Panc1 (cell line): ENCODE measurements at regions not wholly inside any gene's neighbourhood (a gene's known extent, or its start where the extent isn't known, plus 50 kb on each side); places are given as distances from the start of the nearest gene placed in this dataset.

ENCODE experiments used
- ATAC-seq: fragments of 200-7000 bp; cut with Tn5 transposase; 2 replicates; pipeline ENCODE4 v1.9.1; 2020; ENCODE audit warnings: mild to moderate bottlenecking, moderate library complexity
- BruUV-seq: library from RNA; stranded (reverse); fragments of 400-500 nt; replicated peaks from 2 replicates; lab custom pipeline; 2021; lab: Mats Ljungman, UMichigan
- CTCF ChIA-PET: fragments of 300-600 bp; sonication (Branson Sonifier 250); formaldehyde crosslinking; loops from one replicate; lab custom pipeline; 2022; ENCODE audit warnings: antibody characterized with exemption; lab: Charles Lee
- POLR2A ChIA-PET: fragments of 300-600 bp; sonication (Branson Sonifier 250); formaldehyde crosslinking; loops from one replicate; lab custom pipeline; 2022; ENCODE audit warnings: antibody characterized with exemption; lab: Charles Lee
- DNase-seq: peaks from one replicate; pipeline ENCODE4 v3.0.0-alpha.2; 2010; ENCODE audit warnings: low read depth, low spot score
- H3K27ac ChIP-seq: 2 replicates; pipeline ENCODE4 v1.5.1; 2011; ENCODE audit warnings: mild to moderate bottlenecking, low read length, inconsistent platforms
- H3K27me3 ChIP-seq: fragments of 200-500 bp; sonication (Bioruptor generic); 2 replicates; pipeline ENCODE4 v1.6.0; 2014; ENCODE audit warnings: low read length, inconsistent platforms; ENCODE audit not compliant: control insufficient read depth, insufficient read depth
- H3K36me3 ChIP-seq: fragments of 200-500 bp; sonication (Bioruptor generic); 2 replicates; pipeline ENCODE4 v1.5.1; 2014; ENCODE audit warnings: inconsistent platforms, mild to moderate bottlenecking, low read length, moderate library complexity; ENCODE audit not compliant: control insufficient read depth, insufficient read depth
- H3K4me1 ChIP-seq: 2 replicates; pipeline ENCODE4 v1.5.1; 2011; ENCODE audit warnings: inconsistent platforms, mild to moderate bottlenecking, low read length, moderate library complexity; ENCODE audit not compliant: control insufficient read depth, insufficient read depth
- H3K4me3 ChIP-seq, 2 experiments: 2 replicates each; pipeline ENCODE4 v1.5.1; 2011 to 2012; ENCODE audit warnings: low read depth in 2 of 2, low read length in 2 of 2, mild to moderate bottlenecking in 2 of 2, inconsistent platforms in 1 of 2, moderate library complexity in 1 of 2
- H3K9me3 ChIP-seq: fragments of 200-500 bp; sonication (Bioruptor generic); 2 replicates; pipeline ENCODE4 v1.5.1; 2014; ENCODE audit warnings: low read depth, mild to moderate bottlenecking, inconsistent platforms, low read length, moderate library complexity; ENCODE audit not compliant: control insufficient read depth, insufficient read depth
- CTCF ChIP-seq: fragments of 450-650 bp; IDR thresholded peaks from 2 replicates; pipeline ENCODE4 v1.5.1; 2017; ENCODE audit warnings: mild to moderate bottlenecking
- POLR2AphosphoS5 ChIP-seq: IDR thresholded peaks from 2 replicates; pipeline ENCODE4 v1.6.1; 2012; ENCODE audit warnings: mild to moderate bottlenecking, low read depth, low read length, moderate library complexity
- REST ChIP-seq, 2 experiments: IDR thresholded peaks; 2 replicates each; pipeline ENCODE4 v1.6.1; 2011 to 2012; ENCODE audit warnings: low read depth in 2 of 2, control low read depth in 1 of 2, low read length in 1 of 2, mild to moderate bottlenecking in 1 of 2, moderate library complexity in 1 of 2; ENCODE audit not compliant: insufficient read depth in 1 of 2
- SIN3A ChIP-seq: IDR thresholded peaks from 2 replicates; pipeline ENCODE4 v1.6.1; 2012; ENCODE audit warnings: low read depth, mild to moderate bottlenecking, low read length, moderate library complexity, borderline replicate concordance; ENCODE audit not compliant: insufficient read depth
- TCF7L2 ChIP-seq: IDR thresholded peaks from 2 replicates; pipeline ENCODE4 v1.6.1; 2011; ENCODE audit warnings: mild to moderate bottlenecking, low read depth, low read length, inconsistent platforms
- in situ Hi-C: cut with HindIII; loops from 2 replicates; pipeline ENCODE4 v1.10.0; 2016; ENCODE audit warnings: low sequenced_read_pairs, low pct_unique_long_range_greater_than_20kb
- intact Hi-C: fragments of 100-400 bp; cut with micrococcal nuclease; formaldehyde crosslinking; loops from one replicate; pipeline ENCODE4 v1.10.0; 2022; ENCODE audit not compliant: unreplicated experiment

GRCh38 chr2:220575963-220576362 is 948.5 kb downstream of the SLC4A3 start:
- H3K27ac ChIP-seq = no peak overlapping the region
- no peaks in the 10 kb centered on the region for H3K36me3 ChIP-seq
- no peak overlapping the region for H3K4me3 ChIP-seq
- CTCF ChIA-PET = no interaction called here
- no peaks in the 10 kb centered on the region for H3K4me1 ChIP-seq
- intact Hi-C loops = no loop called here
- TF ChIP-seq REST (IDR thresholded peaks at IDR 0.05; ENCODE audit: insufficient read depth in 1 of 2, low read depth in 2 of 2, low read length in 1 of 2) (no peak), TCF7L2 (no peak), SIN3A (no peak), CTCF (no peak), POLR2AphosphoS5 (no peak)
- POLR2A ChIA-PET = no interaction called here
- no peaks in the 10 kb centered on the region for H3K27me3 ChIP-seq
- H3K9me3 ChIP-seq = no peaks in the 10 kb centered on the region
- ATAC-seq (no peak), DNase-seq (no peak)
- BruUV-seq = no TSS peak
- in situ Hi-C loops = no loop called here

GRCh38 chr2:220579452-220579851 is 952.0 kb downstream of the SLC4A3 start:
- POLR2A ChIA-PET = no interaction called here
- no peaks in the 10 kb centered on the region for H3K27me3 ChIP-seq
- TF ChIP-seq POLR2AphosphoS5 = no peak
- TF ChIP-seq CTCF = no peak
- TF ChIP-seq REST (IDR thresholded peaks at IDR 0.05; ENCODE audit: insufficient read depth in 1 of 2, low read depth in 2 of 2, low read length in 1 of 2) = no peak
- no peak for TF ChIP-seq SIN3A
- TF ChIP-seq TCF7L2 = no peak
- CTCF ChIA-PET = no interaction called here
- ATAC-seq (no peak), DNase-seq (no peak)
- BruUV-seq = no TSS peak
- in situ Hi-C loops = no loop called here
- H3K4me1 ChIP-seq = no peaks in the 10 kb centered on the region
- H3K4me3 ChIP-seq = no peak overlapping the region
- H3K9me3 ChIP-seq = no peaks in the 10 kb centered on the region
- no peak overlapping the region for H3K27ac ChIP-seq
- no peaks in the 10 kb centered on the region for H3K36me3 ChIP-seq
- intact Hi-C loops = no loop called here
